GM19035 (cell line): ENCODE measurements at regions not wholly inside any gene's neighbourhood (a gene's known extent, or its start where the extent isn't known, plus 50 kb on each side); places are given as distances from the start of the nearest gene placed in this dataset.

ENCODE experiments used
- ATAC-seq: cut with Tn5 transposase; IDR thresholded peaks from one replicate; pipeline ENCODE4 v1.9.1; 2021; ENCODE audit not compliant: unreplicated experiment

DNA sequence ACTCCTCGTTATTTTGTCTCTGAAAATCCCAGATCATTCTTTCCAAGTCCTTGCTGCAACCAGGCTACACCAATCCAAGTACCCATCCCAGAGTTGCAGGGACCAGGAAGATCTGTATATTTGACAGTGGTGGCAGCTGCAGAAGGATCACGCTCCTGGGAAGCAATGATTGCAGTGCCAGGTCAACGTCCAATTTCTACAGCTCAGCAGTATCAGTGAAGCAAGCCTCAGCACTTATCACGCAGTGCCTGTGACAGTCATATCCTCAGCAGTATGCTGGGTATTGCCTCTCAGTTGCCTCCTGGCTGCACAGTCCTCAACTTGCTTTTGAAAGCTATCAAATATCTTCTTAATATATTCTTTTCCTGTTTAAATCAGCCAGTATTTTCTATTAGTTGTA is 66.7 kb downstream of the BARHL2 start:
- no peak for ATAC-seq

DNA sequence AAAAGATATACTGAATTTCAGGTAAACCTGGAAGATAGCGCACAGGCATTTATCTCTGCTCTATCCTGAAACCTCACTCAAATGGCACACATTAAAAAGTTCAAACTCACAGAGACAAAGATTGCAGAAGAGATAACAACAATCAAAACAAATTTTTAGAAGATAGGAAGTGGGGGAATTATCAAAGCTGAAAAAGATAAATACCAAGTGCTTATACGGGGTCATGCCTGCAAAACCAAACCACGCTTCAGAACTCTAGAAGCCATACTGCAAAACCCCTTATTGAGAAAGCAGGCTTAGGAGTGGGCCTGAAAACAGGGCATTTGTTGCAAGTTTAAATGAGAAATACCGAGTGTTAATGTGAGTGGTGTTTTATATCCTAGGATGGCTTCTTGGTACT is 76.8 kb downstream of the BARHL2 start:
- ATAC-seq, result no peak

DNA sequence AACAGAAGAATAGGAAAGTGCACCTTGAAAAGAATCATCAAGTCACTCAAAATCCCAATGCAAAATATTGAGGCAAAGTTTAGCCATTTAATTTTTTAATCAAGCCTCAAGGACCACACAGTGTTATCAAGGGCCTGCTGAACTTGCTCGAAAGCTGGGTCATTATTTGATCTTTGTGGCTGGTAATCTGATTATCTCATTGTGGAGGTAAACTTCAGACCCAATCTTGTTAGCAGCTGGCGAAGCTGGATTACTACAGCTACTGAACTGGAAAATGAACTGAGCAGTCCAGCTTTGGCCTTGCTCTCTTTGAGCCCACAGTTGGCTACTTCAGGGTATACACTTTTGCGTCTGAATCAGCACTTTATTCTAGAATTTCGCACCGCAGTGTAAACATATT is 94.4 kb downstream of the BARHL2 start:
- no peak for ATAC-seq

DNA sequence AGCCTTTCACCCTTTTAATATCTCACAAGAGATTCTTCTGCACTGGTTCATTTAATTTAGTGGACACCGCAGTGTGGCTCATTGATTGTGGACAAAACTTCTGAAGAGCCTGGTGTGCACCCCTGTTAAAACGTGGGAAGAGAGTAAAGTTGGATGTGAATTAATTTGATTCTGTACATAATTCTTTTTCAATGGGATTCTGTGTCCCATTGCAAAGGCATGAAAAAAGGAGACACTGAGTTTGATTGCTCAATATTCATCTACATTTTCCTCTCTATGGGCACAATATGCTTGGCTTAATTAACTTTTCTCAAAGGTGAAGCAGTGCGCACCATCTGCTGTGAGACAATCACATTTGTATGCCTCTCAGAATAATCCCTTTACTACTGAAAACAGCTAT is 95.1 kb downstream of the BARHL2 start:
- ATAC-seq, result no peak

- no peak for ATAC-seq
Observed at GRCh38 chr1:90616395-90616794, 100.7 kb downstream of the BARHL2 start.

GRCh38 chr1:90614872-90615271 is 102.2 kb downstream of the BARHL2 start:
- ATAC-seq, result no peak

DNA sequence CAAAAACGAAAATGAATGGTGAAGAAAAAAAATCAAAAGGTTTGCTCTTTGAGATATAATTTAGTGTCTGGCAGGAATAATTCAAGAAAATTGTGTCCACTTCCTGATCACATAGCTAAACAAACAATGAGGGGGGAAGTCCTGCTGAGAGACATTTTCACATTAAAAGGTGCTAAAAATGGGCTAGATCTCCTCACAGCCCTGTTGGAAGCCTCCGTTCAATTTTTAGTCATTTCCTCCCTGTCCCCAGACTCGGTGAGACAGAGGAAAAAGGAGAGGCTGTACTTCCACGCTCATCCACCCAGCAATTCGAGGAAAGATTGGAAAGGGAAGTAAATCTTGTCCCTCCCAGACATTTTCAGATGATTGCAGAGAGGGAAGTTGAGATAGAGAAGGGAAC is 103.7 kb downstream of the BARHL2 start:
- ATAC-seq, result no peak

DNA sequence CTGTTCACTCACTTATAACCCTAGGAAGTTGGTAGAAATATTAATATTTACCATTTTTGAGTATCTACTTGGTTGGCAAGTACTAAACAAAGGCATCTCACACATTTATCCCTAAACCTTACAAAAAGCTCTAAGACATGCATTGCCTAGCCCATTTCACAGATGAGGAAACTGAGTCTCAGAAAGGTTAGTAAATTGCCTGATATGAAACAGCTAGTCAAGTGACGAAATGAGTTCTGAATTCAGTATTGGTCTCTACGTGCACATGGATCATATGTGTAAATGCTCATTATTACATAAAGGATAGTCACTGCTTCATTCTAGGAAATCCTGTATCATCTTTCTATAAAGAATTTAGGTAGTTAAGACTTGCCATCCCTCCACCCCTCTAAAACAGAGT is 105.1 kb downstream of the BARHL2 start:
- no peak for ATAC-seq

DNA sequence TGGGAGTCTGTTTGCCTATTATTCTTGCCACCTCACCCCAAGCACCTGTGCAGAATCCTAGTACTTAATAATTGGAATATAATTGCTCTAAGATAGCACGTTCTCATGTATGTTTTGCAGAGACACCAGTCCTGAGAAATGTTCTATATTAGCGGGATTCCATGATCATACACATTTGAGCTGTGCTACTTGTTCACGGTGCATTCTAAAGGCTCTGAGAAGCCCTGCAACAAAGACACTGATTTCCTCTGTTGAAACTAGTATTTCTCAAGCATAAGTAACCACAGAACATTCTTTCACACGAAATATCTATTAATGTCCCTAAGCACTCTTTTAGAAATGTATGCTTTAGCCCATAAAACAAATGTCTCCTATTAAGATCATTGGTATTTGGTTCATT is 109.4 kb downstream of the BARHL2 start:
- ATAC-seq, result no peak

DNA sequence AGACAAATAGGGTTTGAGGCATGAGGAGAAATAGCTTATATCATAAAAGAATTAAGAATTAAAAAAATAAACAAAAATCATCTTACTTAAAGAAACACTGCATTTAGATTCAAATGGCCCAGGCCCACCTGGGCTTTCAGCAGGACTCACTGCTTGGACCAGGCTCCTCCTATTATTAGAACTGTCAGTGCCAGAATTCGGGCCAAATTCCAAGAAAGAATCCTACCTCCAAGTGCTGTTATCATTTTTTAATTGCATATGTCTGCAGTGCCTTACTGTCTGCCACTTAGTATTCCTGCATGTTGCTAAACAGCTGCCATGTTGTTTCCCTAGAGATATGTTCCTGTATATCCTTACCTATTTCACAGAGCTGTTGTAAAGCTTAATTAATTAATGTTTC is 112.0 kb downstream of the BARHL2 start:
- ATAC-seq, result no peak

DNA sequence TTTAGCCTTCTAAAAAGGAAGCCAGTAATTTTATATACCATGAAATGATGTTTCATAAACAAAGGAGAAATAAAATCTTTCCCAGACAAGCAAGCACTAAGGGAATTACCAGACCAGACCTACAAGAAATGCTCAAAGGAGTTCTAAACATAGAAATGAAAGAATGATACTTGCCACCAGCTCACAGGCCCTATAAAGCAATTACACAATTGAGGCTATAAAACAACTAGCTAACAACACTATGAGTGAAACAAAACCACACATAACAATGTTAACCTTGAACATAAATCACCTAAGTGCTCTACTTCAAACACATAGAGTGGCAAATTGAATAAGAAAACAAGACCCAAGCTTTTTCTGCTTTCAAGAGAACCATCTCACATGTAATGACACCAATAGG is 123.8 kb downstream of the BARHL2 start:
- no peak for ATAC-seq

DNA sequence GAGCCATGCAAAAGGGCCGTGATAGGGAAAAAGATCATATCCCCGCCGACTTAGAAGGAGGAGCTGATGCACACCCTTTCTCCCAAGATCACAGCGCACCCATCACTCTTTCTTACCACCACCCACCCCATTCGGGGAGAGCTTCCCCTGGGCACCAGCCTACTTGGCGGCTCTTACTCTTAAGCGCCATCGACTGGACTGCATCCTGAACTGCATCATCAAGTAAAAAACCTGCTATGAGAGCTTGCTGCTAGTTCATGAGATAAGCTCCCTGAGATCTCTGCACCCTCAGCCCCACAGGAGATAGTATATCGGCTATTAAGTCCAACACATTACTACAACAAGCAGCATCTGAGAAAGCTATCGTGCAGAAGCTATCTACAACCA is 125.1 kb downstream of the BARHL2 start:
- no peak for ATAC-seq

DNA sequence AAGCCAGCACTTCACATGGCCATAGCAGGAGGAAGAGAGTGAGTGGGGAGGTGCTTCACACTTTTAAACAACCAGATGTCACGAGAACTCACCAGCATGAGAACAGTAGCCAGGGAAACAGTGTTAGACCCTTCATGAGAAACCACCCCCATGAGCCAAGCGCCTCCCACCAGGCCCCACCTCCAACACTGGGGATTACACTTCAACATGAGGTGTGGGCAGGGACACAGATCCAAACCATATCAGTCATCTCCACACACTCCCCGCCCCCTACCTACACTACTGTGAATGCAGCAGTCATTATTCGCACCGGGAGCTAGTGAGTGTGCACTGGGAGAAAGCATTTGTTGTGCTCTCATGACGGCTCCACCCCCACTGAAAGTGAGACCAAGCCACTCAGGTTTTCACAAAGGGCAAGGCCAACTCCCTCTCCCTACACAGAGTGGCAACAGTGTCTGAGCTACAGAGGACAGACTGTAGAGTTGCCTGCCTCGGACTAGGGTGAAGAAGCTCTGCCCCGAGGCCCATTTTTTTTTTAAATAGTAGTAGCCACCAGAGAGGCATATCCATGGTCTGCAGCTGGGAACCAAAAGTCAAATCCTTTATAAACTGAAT is 125.6 kb downstream of the BARHL2 start:
- no peak for ATAC-seq

GRCh38 chr1:90580176-90580575 is 136.9 kb downstream of the BARHL2 start:
- no peak for ATAC-seq

DNA sequence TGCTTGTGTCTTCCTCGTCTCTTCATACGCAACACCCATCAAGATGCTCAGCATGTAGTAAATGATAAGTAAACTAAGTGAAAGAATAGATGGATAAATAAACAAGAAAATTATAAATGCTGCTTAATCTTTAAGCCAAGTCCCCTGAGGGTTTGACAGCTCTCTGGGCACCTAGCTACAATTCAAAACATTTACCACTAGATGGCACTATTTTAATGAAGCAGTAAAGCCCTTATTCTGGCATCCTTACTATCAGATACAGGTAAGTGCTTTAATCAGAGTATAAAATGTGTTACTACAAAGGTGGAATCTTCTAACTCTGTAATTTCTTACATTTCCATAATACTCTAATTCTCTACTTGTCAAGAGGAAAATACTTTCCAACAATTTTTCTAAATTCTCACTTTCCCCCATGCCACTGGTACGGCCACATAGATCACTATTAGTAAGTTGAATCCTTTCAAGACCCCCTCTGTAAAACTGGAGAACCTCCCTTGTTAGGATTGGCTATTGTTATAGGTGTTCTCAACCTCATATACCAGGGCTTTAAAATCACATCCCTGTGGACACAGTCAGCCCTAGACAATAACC is 137.8 kb downstream of the BARHL2 start:
- peak; percentile 92 for ATAC-seq

GRCh38 chr1:90574692-90575370 is 142.3 kb downstream of the BARHL2 start:
- no peak for ATAC-seq

DNA sequence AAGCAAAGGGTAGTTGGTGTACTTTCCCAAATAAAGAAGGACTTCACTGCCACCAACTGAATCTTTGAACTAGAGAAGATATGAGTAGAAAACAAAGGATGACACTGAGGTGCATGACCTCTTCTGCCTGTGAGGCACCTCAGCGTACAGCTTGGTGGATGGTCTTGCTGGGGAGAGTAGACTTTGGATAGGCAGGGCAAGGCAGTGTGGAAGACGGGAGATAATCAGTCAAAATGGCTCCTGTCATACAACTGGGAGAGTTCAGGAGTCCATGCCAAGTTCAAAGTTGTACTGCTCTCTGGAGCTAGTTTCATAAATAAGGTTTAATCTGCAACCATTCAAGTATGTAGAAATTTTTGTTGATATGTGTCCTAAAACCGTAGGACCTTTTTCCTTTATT is 143.4 kb downstream of the BARHL2 start:
- ATAC-seq, result no peak

GRCh38 chr1:90572446-90572845 is 144.7 kb downstream of the BARHL2 start:
- no peak for ATAC-seq

GRCh38 chr1:90568436-90568835 is 148.7 kb downstream of the BARHL2 start:
- no peak for ATAC-seq

DNA sequence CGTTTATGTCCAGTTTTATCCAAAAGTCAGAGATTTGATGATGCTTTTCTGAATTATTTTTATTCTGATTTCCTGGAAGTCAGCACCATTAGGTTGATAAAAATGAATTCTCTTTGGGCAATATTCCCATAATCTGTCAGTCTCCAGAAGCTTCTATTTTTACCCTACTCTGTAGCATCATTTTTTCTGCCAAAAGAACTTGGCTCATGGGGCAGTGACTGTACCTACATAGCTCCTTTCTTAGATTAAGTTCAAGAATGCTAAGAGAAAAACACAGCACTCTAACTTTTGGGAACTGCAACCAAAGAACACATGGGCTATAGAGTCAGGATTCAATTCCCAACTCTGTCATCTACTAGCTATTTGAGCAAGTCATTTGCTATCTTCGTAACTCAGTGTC is 152.9 kb downstream of the BARHL2 start:
- ATAC-seq, result no peak

DNA sequence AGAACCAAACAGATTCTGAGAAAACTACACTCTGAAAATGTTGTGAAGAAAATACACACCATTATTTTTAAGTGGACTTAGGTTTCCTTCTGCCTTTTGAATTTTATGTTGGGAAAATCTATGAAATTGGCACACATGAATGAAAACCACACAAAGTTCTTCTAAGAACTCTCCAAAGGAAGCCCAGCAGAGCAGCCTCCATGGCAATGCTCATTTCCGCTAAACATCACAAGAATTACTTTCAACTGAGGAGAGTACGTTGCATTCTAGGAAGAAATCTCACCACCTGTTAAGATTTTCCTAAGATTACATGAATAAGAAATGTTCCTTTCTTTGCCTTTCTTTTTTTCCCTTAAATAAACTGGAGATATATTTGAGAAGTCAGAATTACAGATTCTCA is 154.2 kb downstream of the BARHL2 start:
- no peak for ATAC-seq

DNA sequence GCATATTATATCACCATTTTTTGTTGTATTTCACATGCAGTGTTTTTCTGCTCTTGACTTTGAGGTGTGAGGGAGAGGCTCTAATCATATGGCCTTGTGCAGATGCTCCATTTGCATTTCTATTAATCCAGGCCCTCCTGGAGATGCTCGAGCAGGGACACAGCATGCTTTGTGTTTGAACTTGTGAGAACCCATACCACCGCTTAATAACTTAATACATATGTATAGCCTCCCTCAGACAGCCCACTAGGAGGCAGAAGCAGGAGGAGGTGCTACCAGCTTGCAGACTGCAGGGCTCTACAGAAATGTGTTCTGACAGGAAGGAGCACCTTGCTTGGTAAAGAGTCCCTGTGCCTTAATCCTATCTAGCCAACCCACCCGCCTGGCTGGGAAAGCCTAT is 155.2 kb downstream of the BARHL2 start:
- no peak for ATAC-seq
